ENCODE measurements at regions not wholly inside any gene's neighbourhood (a gene's known extent, or its start where the extent isn't known, plus 50 kb on each side); places are given as distances from the start of the nearest gene placed in this dataset.

DNA sequence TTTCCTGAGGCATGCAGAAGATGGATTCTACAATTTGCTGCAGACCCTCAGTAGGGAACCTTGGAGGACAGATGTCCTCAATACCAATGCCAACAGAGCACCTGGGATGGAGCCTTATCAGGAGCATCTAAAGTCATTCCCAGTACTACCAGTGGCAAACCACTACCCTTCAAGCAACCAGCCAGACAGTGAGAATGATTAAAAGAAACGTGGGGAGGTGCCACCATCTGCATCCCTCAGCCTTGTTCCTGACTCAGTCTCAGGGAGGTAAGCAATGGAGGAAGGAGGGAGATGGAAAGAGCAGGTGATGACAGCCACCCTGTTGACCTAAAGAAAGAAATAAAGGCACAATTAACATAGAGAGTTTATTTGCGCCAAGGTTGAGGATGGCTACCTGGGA, 175.2 kb upstream of the GRIN2B start:
- no peak for TF ChIP-seq CTCF (IDR thresholded peaks at IDR 0.05)
- no peak for TF ChIP-seq POLR2A (IDR thresholded peaks at IDR 0.05)

Measured in esophagus squamous epithelium (tissue), 4 donors.